ENCODE measurements at regions not wholly inside any gene's neighbourhood (a gene's known extent, or its start where the extent isn't known, plus 50 kb on each side); places are given as distances from the start of the nearest gene placed in this dataset.

DNA sequence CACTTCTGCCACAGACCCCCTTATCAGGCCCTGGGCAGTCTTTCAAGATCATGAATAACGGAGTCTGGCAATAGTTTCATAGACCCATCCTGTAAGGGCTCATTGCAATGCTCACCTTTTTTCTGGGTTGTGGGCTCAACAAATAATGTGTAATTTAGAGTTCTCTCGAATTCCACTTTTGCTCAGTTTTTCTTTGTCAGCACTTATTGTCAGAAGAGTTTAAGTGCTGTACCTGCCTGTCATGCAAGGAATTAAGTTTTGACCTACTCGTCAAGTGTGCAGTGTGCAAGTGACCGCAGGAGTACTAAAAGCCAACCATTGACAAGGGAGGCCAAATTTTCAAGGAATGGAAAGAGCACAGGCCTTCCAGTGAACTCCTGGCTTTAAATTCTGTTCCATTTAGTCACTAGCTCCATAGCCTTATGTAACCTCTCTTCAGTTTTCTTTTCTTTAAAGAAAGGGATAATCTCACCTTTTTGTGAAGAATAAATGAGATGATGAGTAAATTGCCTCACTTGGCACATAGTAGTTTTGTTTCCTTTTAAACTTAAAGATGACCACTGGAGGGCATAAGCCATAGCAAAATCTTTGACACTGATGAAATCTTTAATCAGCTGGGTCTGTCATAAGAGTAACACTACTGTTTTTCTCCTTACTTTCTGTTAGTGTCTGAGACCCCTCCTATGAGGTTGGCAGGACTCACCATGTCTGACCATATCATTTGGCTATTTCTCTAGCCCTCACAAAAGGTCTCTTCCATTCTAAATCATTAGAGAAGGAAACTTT, 313.3 kb downstream of the TYW1 start:
- Mint-ChIP-seq H3K4me1 (no peaks in the 10 kb centered on the region), H3K4me3 (no peak overlapping the region), H3K9me3 (no peaks in the 10 kb centered on the region), H3K36me3 (ENCODE audit: low read depth) (peaks cover 75% of the 10 kb centered on the region), H3K27me3 (ENCODE audit: insufficient read depth, low read depth, poor library complexity) (no peaks in the 10 kb centered on the region), H3K27ac (no peak overlapping the region)
- H3K79me2 ChIP-seq (replicated peaks; ENCODE audit: insufficient read depth): peaks cover 21% of the 10 kb centered on the region
- no peaks in the 10 kb centered on the region for H3F3A ChIP-seq (replicated peaks; ENCODE audit: low read depth)
- peaks cover 55% of the 10 kb centered on the region for H3K36me3 ChIP-seq (ENCODE audit: insufficient read depth)
- H3K9me2 ChIP-seq (ENCODE audit: insufficient read depth): no peaks in the 10 kb centered on the region
- H3K27ac ChIP-seq (ENCODE audit: low read depth): no peak overlapping the region
- no peaks in the 10 kb centered on the region; the same call in 1 of the 2 replicates for H4K20me1 ChIP-seq (replicated peaks; ENCODE audit: insufficient read depth)
- ATAC-seq: no peak
- H3K4me3 ChIP-seq: no peak overlapping the region
- no peaks in the 10 kb centered on the region for H3K4me1 ChIP-seq (ENCODE audit: insufficient read depth)
- H3K4me2 ChIP-seq: no peak overlapping the region
- no peaks in the 10 kb centered on the region for H3K27me3 ChIP-seq (ENCODE audit: insufficient read depth)
- DNase-seq (ENCODE audit: low spot score): no peak
- no peak overlapping the region for H2AFZ ChIP-seq
- TF ChIP-seq ZNF114 (CRISPR knock-in tag; IDR thresholded peaks at IDR 0.05): no peak
- TF ChIP-seq, protein P1, sequence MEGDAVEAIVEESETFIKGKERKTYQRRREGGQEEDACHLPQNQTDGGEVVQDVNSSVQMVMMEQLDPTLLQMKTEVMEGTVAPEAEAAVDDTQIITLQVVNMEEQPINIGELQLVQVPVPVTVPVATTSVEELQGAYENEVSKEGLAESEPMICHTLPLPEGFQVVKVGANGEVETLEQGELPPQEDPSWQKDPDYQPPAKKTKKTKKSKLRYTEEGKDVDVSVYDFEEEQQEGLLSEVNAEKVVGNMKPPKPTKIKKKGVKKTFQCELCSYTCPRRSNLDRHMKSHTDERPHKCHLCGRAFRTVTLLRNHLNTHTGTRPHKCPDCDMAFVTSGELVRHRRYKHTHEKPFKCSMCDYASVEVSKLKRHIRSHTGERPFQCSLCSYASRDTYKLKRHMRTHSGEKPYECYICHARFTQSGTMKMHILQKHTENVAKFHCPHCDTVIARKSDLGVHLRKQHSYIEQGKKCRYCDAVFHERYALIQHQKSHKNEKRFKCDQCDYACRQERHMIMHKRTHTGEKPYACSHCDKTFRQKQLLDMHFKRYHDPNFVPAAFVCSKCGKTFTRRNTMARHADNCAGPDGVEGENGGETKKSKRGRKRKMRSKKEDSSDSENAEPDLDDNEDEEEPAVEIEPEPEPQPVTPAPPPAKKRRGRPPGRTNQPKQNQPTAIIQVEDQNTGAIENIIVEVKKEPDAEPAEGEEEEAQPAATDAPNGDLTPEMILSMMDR (conservative IDR thresholded peaks at IDR 0.05; ENCODE audit: low read depth in 2 of 2): no peak
- TF ChIP-seq, protein P2, sequence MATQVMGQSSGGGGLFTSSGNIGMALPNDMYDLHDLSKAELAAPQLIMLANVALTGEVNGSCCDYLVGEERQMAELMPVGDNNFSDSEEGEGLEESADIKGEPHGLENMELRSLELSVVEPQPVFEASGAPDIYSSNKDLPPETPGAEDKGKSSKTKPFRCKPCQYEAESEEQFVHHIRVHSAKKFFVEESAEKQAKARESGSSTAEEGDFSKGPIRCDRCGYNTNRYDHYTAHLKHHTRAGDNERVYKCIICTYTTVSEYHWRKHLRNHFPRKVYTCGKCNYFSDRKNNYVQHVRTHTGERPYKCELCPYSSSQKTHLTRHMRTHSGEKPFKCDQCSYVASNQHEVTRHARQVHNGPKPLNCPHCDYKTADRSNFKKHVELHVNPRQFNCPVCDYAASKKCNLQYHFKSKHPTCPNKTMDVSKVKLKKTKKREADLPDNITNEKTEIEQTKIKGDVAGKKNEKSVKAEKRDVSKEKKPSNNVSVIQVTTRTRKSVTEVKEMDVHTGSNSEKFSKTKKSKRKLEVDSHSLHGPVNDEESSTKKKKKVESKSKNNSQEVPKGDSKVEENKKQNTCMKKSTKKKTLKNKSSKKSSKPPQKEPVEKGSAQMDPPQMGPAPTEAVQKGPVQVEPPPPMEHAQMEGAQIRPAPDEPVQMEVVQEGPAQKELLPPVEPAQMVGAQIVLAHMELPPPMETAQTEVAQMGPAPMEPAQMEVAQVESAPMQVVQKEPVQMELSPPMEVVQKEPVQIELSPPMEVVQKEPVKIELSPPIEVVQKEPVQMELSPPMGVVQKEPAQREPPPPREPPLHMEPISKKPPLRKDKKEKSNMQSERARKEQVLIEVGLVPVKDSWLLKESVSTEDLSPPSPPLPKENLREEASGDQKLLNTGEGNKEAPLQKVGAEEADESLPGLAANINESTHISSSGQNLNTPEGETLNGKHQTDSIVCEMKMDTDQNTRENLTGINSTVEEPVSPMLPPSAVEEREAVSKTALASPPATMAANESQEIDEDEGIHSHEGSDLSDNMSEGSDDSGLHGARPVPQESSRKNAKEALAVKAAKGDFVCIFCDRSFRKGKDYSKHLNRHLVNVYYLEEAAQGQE (IDR thresholded peaks at IDR 0.05; ENCODE audit: unreplicated experiment): no peak
- TF ChIP-seq, protein P3, sequence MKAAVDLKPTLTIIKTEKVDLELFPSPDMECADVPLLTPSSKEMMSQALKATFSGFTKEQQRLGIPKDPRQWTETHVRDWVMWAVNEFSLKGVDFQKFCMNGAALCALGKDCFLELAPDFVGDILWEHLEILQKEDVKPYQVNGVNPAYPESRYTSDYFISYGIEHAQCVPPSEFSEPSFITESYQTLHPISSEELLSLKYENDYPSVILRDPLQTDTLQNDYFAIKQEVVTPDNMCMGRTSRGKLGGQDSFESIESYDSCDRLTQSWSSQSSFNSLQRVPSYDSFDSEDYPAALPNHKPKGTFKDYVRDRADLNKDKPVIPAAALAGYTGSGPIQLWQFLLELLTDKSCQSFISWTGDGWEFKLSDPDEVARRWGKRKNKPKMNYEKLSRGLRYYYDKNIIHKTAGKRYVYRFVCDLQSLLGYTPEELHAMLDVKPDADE (IDR thresholded peaks at IDR 0.05): no peak

DNA sequence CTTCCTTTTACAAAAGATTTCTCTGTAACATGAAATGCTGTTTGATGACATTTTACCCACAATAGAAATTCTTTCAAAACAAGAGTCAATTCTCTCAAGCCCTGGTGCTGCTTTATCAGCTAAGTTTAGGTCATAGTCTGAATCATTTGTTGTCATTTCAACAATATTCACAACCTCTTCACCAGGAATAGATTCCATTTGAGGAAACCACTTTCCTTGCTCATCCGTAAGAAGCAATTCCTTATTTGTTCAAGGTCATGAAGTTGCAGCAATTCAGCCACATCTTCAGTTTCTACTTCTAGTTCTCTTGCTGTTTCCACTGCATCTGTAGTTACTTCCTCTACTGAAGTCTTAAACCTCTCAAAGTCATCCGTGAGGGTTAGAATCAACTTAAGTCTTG, 315.3 kb downstream of the TYW1 start:
- Histone ChIP-seq H3K9me2 (ENCODE audit: insufficient read depth) (no peaks in the 10 kb centered on the region), H3K36me3 (ENCODE audit: insufficient read depth) (peaks cover 46% of the 10 kb centered on the region), H3K4me1 (ENCODE audit: insufficient read depth) (no peaks in the 10 kb centered on the region), H3K79me2 (replicated peaks; ENCODE audit: insufficient read depth) (peaks cover 7% of the 10 kb centered on the region), H4K20me1 (replicated peaks; ENCODE audit: insufficient read depth) (no peaks in the 10 kb centered on the region; the same call in 1 of the 2 replicates), H3K4me3 (no peak overlapping the region), H3K4me2 (no peak overlapping the region), H2AFZ (no peak overlapping the region), H3F3A (replicated peaks; ENCODE audit: low read depth) (no peaks in the 10 kb centered on the region), H3K27me3 (ENCODE audit: insufficient read depth) (no peaks in the 10 kb centered on the region), H3K27ac (ENCODE audit: low read depth) (no peak overlapping the region)
- H3K4me3 Mint-ChIP-seq: no peak overlapping the region
- no peaks in the 10 kb centered on the region for H3K27me3 Mint-ChIP-seq (ENCODE audit: insufficient read depth, low read depth, poor library complexity)
- DNase-seq (ENCODE audit: low spot score) (no peak), ATAC-seq (no peak)
- no peaks in the 10 kb centered on the region for H3K9me3 Mint-ChIP-seq
- TF ChIP-seq, protein P3 (IDR thresholded peaks at IDR 0.05): no peak
- TF ChIP-seq, protein P2 (IDR thresholded peaks at IDR 0.05; ENCODE audit: unreplicated experiment): no peak
- TF ChIP-seq ZNF331 (CRISPR knock-in tag; IDR thresholded peaks at IDR 0.05; ENCODE audit: low read depth) (no peak), EZH2 (IDR thresholded peaks at IDR 0.05; ENCODE audit: low read depth, unreplicated experiment) (no peak), CREB1 (CRISPR knock-in tag; IDR thresholded peaks at IDR 0.05; ENCODE audit: low read depth) (no peak)
- no peaks in the 10 kb centered on the region for H3K4me1 Mint-ChIP-seq
- peaks cover 74% of the 10 kb centered on the region for H3K36me3 Mint-ChIP-seq (ENCODE audit: low read depth)
- no peak overlapping the region for H3K27ac Mint-ChIP-seq
